Fibroblast of skin of back (primary cell): ENCODE measurements at regions not wholly inside any gene's neighbourhood (a gene's known extent, or its start where the extent isn't known, plus 50 kb on each side); places are given as distances from the start of the nearest gene placed in this dataset.
"Not testable (repeated sequence)": the region's sequence is repeated elsewhere in the genome, so short reads cannot be mapped to it uniquely, and the experiment has no call there.

ENCODE experiments used
- DNase-seq: peaks from one replicate; pipeline ENCODE4 v3.0.0-alpha.2; 2013

GRCh38 chr6:84866715-84867114 is 102.3 kb upstream of the TBX18 start:
- no peak for DNase-seq

- not testable (repeated sequence) for DNase-seq
Measured at GRCh38 chr6:84865372-84865771, 101.0 kb upstream of the TBX18 start.

GRCh38 chr6:84862843-84863242 is 98.4 kb upstream of the TBX18 start:
- no peak for DNase-seq

- DNase-seq = peak; percentile 77
Measured at GRCh38 chr6:84860920-84861319, 96.5 kb upstream of the TBX18 start.

GRCh38 chr6:84860509-84860908 is 96.1 kb upstream of the TBX18 start:
- DNase-seq = no peak

- no peak for DNase-seq
Measured at GRCh38 chr6:84854811-84855400, 90.5 kb upstream of the TBX18 start.

- no peak for DNase-seq
Measured at GRCh38 chr6:84853901-84854300, 89.5 kb upstream of the TBX18 start.

- DNase-seq = no peak
Measured at GRCh38 chr6:84848960-84849359, 84.6 kb upstream of the TBX18 start.

- peak; percentile 81 for DNase-seq
Measured at GRCh38 chr6:84847390-84848160, 83.2 kb upstream of the TBX18 start.

GRCh38 chr6:84842525-84843166 is 78.2 kb upstream of the TBX18 start:
- DNase-seq = peak; percentile 49

GRCh38 chr6:84837068-84837866 is 72.9 kb upstream of the TBX18 start:
- not testable (repeated sequence) for DNase-seq

GRCh38 chr6:84836366-84836765 is 72.0 kb upstream of the TBX18 start:
- no peak for DNase-seq

- DNase-seq = no peak
Measured at GRCh38 chr6:84835340-84835739, 70.9 kb upstream of the TBX18 start.

GRCh38 chr6:84831924-84832323 is 67.5 kb upstream of the TBX18 start:
- not testable (repeated sequence) for DNase-seq

- peak; percentile 72 for DNase-seq
Measured at GRCh38 chr6:84825461-84825860, 61.1 kb upstream of the TBX18 start.

- DNase-seq = not testable (repeated sequence)
Measured at GRCh38 chr6:84821314-84821713, 56.9 kb upstream of the TBX18 start.

GRCh38 chr6:84816741-84817140 is 52.3 kb upstream of the TBX18 start:
- no peak for DNase-seq

- DNase-seq = no peak
Measured at GRCh38 chr6:84815896-84816735, 51.7 kb upstream of the TBX18 start.
